Stomach (tissue), 8 donors: ENCODE measurements at regions not wholly inside any gene's neighbourhood (a gene's known extent, or its start where the extent isn't known, plus 50 kb on each side); places are given as distances from the start of the nearest gene placed in this dataset.
A peak's percentile ranks its signal among the peaks of the same experiment; 100 is the strongest.
"Not testable (repeated sequence)": the region's sequence is repeated elsewhere in the genome, so short reads cannot be mapped to it uniquely, and the experiment has no call there.

Source experiments
- DNase-seq, 2 donors: peaks; one replicate each; pipeline versions ENCODE4 v3.0.0 to v3.0.0-alpha.2; 2013 to 2019
- H3K27ac ChIP-seq, 5 donors: fragments of 200-600 bp in 4 of 5; sonication (generic) in 4 of 5; one replicate each; pipeline ENCODE4 v1.5.1; 2013 to 2019; ENCODE audit warnings: mild to moderate bottlenecking in 1 of 5, moderate library complexity in 1 of 5
- H3K27me3 ChIP-seq, 3 donors: fragments of 200-600 bp; sonication (generic); one replicate each; pipeline ENCODE4 v1.5.1; 2017 to 2019; ENCODE audit warnings: mixed run types in 1 of 3
- H3K36me3 ChIP-seq, 4 donors: fragments of 200-600 bp; sonication (generic); 1 replicate in 3 of 4; 2 replicates in 1 of 4; pipeline ENCODE4 v1.5.1; 2016 to 2019
- H3K4me1 ChIP-seq, 4 donors: fragments of 200-600 bp; sonication (generic); one replicate each; pipeline ENCODE4 v1.5.1; 2016 to 2019
- H3K4me3 ChIP-seq, 4 donors: fragments of 200-600 bp; sonication (generic) in 3 of 4; one replicate each; pipeline ENCODE4 v1.5.1; 2016 to 2019; ENCODE audit warnings: mild to moderate bottlenecking in 1 of 4
- H3K9me3 ChIP-seq, 4 donors: fragments of 200-600 bp; sonication (generic); one replicate each; pipeline ENCODE4 v1.5.1; 2016 to 2019
- CTCF ChIP-seq, 7 experiments: fragments of 450-650 bp in 4 of 7; fragments of 200-600 bp in 3 of 7; sonication (generic) in 3 of 7; IDR thresholded peaks; one replicate each; pipeline ENCODE4 v1.5.1; 2016 to 2019; ENCODE audit warnings: antibody characterized with exemption in 7 of 7, control low read depth in 2 of 7, mild to moderate bottlenecking in 1 of 7
- EP300 ChIP-seq: sonication (generic); formaldehyde crosslinking; IDR thresholded peaks from one replicate; pipeline ENCODE4 v1.6.1; 2017; ENCODE audit warnings: antibody characterized with exemption
- POLR2A ChIP-seq, 4 donors: fragments of 450-650 bp; IDR thresholded peaks; one replicate each; pipeline ENCODE4 v1.6.1; 2016; ENCODE audit warnings: antibody characterized with exemption in 4 of 4, control low read depth in 2 of 4, mild to moderate bottlenecking in 1 of 4, moderate library complexity in 1 of 4
- POLR2AphosphoS5 ChIP-seq, 3 donors: sonication (generic); formaldehyde crosslinking; IDR thresholded peaks; one replicate each; pipeline ENCODE4 v1.6.1; 2016; ENCODE audit warnings: antibody characterized with exemption in 3 of 3
- WGBS, 5 donors: extraction: QIAGEN DNeasy Blood & Tissue Kit in 3 of 5; methylation state at CpG; one replicate each; pipeline versions ENCODE4 v1.1.5 to v1.1.7; 2013 to 2018; 5-methylcytosine and 5-hydroxymethylcytosine counted together
- intact Hi-C: fragments of 100-400 bp; cut with DNase I; formaldehyde crosslinking; loops from one replicate; pipeline ENCODE4 v1.15.1; 2023; ENCODE audit warnings: low total_unique reads
- donor health status: healthy with polysubstance abuse.
- donor health status: Bipolar disorder and iron deficiency.
- donor health status: healthy.

- Histone ChIP-seq H3K4me1 (peaks cover 0 to 35% (median 15%) of the 10 kb centered on the region in 4 donors), H3K9me3 (no peaks in the 10 kb centered on the region), H3K27ac (peak overlapping the region in 1 of 5 donors; percentile 82), H3K27me3 (peaks cover 0 to 35% (median 4%) of the 10 kb centered on the region in 3 donors), H3K36me3 (no peaks in the 10 kb centered on the region), H3K4me3 (no peak overlapping the region)
- no peak for DNase-seq
- TF ChIP-seq CTCF (IDR thresholded peaks at IDR 0.05) (no peak), POLR2A (IDR thresholded peaks at IDR 0.05) (no peak), EP300 (no peak), POLR2AphosphoS5 (IDR thresholded peaks at IDR 0.05) (no peak)
- 84 to 92% (median 90%) methylated on average over 10 of the region's 10 CpGs for WGBS, 5 donors
- intact Hi-C loops = no loop called here
Measured at GRCh38 chr10:133011882-133012281, 69.5 kb upstream of the CFAP46 start.

DNA sequence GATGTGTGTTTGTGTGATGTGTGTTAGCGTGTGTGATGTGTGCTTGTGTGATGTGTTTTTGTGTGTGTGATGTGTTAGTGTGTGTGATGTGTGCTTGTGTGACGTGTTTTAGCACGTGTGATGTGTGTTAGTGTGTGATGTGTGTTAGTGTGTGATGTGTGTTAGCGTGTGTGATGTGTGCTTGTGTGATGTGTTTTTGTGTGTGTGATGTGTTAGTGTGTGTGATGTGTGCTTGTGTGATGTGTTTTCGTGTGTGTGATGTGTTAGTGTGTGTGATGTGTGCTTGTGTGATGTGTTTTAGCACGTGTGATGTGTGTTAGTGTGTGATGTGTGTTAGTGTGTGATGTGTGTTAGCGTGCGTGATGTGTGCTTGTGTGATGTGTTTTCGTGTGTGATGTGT is 69.0 kb upstream of the CFAP46 start:
- H3K4me3 ChIP-seq, H3K27ac ChIP-seq, intact Hi-C loops, DNase-seq, H3K9me3 ChIP-seq, H3K36me3 ChIP-seq: not testable (repeated sequence)
- peaks cover 0 to 38% (median 4%) of the 10 kb centered on the region in 3 donors for H3K27me3 ChIP-seq
- WGBS, 5 donors = 78 to 91% (median 84%) methylated on average over 9 of the region's 9 CpGs
- peaks cover 0 to 35% (median 15%) of the 10 kb centered on the region in 4 donors for H3K4me1 ChIP-seq

- 89 to 93% (median 91%) methylated on average over 6 of the region's 6 CpGs for WGBS, 5 donors
- Histone ChIP-seq H3K4me1 (peaks cover 0 to 35% (median 15%) of the 10 kb centered on the region in 4 donors), H3K27me3 (peaks cover 0 to 33% (median 0%) of the 10 kb centered on the region in 3 donors)
- H3K4me3 ChIP-seq, DNase-seq, intact Hi-C loops, H3K27ac ChIP-seq, H3K9me3 ChIP-seq, H3K36me3 ChIP-seq: not testable (repeated sequence)
Measured at GRCh38 chr10:133010843-133011179, 68.4 kb upstream of the CFAP46 start.

GRCh38 chr10:133010095-133010842 is 67.9 kb upstream of the CFAP46 start:
- Histone ChIP-seq H3K4me3 (no peak overlapping the region), H3K27ac (peak overlapping the region in 3 of 5 donors; percentile 72 to 77 (median 72)), H3K27me3 (peaks cover 0 to 31% (median 0%) of the 10 kb centered on the region in 3 donors), H3K9me3 (no peaks in the 10 kb centered on the region), H3K36me3 (no peaks in the 10 kb centered on the region), H3K4me1 (peaks cover 0 to 35% (median 15%) of the 10 kb centered on the region in 4 donors)
- TF ChIP-seq POLR2AphosphoS5 (IDR thresholded peaks at IDR 0.05) (no peak), CTCF (IDR thresholded peaks at IDR 0.05) (no peak), POLR2A (IDR thresholded peaks at IDR 0.05) (no peak), EP300 (no peak)
- DNase-seq = no peak
- intact Hi-C loops = no loop called here
- WGBS, 5 donors = 73 to 91% (median 84%) methylated on average over 9 to 23 of the region's 23 CpGs

GRCh38 chr10:133009218-133009950 is 67.0 kb upstream of the CFAP46 start:
- TF ChIP-seq POLR2AphosphoS5 (IDR thresholded peaks at IDR 0.05) (peak in 1 of 3 donors; percentile 1), CTCF (IDR thresholded peaks at IDR 0.05) (no peak)
- Histone ChIP-seq H3K36me3 (no peaks in the 10 kb centered on the region), H3K4me3 (no peak overlapping the region)

More at GRCh38 chr10:133009218-133009950, 67.0 kb upstream of the CFAP46 start:
- WGBS, 5 donors = 15 to 47% (median 32%) methylated on average over 17 to 23 of the region's 23 CpGs
- peaks cover 0 to 34% (median 15%) of the 10 kb centered on the region in 4 donors for H3K4me1 ChIP-seq
- intact Hi-C loops = no loop called here
- peaks cover 0 to 26% (median 0%) of the 10 kb centered on the region in 3 donors for H3K27me3 ChIP-seq
- peak overlapping the region in 4 of 5 donors; percentile 19 to 77 (median 72) for H3K27ac ChIP-seq
- DNase-seq = peak; percentile 76 to 78
- H3K9me3 ChIP-seq = no peaks in the 10 kb centered on the region
